Brain pericyte (primary cell): ENCODE measurements at regions not wholly inside any gene's neighbourhood (a gene's known extent, or its start where the extent isn't known, plus 50 kb on each side); places are given as distances from the start of the nearest gene placed in this dataset.

Source experiments
- DNase-seq: peaks from one replicate; pipeline ENCODE4 v3.0.0-alpha.2; 2012; ENCODE audit warnings: low read depth, low spot score

DNA sequence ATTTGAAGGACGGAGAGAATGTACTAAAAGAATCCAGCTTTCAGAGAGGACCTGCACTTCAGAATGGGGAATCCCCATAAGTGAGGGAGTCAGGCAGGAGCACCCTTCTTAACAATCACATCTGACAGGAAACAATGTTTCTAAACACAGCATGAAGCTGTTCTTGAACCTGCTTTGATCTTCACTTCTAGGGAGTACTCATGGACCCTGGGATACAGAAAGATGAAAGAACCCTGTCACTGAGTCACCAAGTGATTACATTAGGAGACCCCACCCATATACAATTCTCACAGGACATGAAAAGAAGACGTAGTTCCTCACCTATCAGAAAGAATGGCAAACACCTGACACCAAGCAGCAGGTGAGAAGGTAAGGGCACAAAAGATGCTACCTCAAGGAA lies 296.9 kb upstream of the ZC3H12C start:
- DNase-seq = no peak

DNA sequence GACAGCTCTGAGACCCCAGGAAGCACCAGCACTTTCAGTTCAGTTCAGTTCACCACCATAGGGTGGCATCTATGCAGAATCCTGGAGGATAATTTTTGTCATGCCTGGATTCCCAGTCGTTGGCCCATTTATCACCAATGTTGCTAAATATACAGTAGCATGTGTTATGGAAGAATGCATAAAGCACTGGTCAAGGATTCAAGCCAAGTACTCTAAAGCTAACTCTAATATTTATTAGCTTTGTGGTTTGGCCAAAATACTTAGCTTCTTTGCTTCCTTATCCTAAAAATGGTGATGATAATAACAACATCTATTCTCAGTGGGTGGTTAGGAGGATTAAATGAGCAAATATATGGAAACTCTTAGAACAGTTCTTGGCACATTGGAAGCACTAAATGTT lies 294.7 kb upstream of the ZC3H12C start:
- no peak for DNase-seq

- no peak for DNase-seq
Measured at GRCh38 chr11:109799604-109800003, 293.6 kb upstream of the ZC3H12C start.

- DNase-seq = no peak
Measured at GRCh38 chr11:109804911-109805310, 288.3 kb upstream of the ZC3H12C start.

DNA sequence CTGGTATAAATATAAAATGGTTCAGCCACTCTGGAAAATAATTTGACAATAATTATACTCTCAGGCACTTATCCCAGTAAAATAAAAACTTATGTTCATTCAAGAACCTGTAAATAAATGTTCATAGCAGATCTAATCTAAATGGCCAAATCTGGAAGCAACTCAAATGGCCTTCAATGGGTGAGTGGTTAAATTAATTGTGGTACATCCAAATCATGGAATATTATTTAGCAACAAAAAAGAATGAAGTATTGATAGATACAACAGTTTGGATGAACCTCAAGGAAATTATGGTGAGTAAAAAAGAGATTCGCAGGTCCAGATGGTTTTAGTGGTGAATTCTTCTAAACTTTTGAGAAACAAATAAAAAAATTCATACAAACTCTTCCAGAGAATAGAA lies 287.0 kb upstream of the ZC3H12C start:
- no peak for DNase-seq

DNA sequence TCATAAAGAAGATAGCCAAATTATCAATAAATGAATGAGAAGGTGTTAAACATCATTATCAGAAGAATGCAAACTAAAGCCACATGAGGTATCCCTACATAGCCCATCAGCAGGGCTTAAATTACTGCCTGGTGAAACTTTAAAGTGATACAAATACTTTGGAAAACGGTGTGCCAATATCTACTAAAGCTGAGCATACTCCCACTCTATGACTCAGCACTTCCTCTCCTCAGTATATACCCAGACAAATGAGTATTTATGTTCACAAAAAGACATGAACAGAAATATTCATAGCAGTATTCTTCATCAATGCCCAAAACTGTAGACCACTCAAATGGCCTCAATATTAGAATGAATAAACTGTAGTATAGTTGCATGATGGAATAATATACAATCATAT lies 284.6 kb upstream of the ZC3H12C start:
- DNase-seq = no peak

DNA sequence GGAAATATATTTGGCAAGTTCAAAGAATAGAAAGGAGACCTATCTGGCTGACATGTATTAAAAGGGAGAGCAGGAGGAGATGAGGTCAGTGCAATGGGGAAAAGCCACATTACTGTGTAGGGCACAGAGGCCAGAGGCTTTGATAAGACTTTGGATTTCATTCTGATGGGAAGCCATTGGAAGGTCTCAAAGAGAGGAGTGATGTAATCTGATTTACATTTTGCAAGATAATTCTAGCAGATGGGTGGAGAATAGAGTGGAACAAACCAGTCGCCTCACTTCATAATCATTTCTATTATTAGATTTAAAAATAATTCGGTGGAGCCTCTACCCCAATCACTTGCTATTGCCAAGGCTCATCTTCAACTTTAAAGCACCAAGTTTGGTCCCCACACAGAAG lies 278.4 kb upstream of the ZC3H12C start:
- DNase-seq = no peak

- no peak for DNase-seq
Measured at GRCh38 chr11:109815500-109816150, 277.6 kb upstream of the ZC3H12C start.

DNA sequence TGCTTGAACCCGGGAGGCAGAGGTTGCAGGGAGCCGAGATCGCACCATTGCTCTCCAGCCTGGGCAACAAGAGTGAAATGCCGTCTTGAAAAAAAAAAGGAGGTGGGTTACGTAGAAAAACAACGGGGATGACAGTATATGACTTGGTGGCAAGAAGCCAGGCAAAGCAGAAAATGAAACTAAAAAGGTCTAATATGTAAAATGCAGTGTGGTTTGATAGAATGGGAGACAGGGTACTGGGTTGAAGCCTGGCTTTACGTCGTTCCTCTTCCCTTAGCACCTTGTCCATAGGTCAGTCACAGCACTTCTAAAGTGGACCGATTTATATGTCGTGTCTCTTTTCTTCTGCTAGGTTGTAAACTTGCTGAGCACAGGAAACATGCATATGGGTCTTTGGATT lies 274.9 kb upstream of the ZC3H12C start:
- no peak for DNase-seq

GRCh38 chr11:109819410-109819809 lies 273.8 kb upstream of the ZC3H12C start:
- no peak for DNase-seq

- DNase-seq = no peak
Measured at GRCh38 chr11:109821511-109821910, 271.7 kb upstream of the ZC3H12C start.

DNA sequence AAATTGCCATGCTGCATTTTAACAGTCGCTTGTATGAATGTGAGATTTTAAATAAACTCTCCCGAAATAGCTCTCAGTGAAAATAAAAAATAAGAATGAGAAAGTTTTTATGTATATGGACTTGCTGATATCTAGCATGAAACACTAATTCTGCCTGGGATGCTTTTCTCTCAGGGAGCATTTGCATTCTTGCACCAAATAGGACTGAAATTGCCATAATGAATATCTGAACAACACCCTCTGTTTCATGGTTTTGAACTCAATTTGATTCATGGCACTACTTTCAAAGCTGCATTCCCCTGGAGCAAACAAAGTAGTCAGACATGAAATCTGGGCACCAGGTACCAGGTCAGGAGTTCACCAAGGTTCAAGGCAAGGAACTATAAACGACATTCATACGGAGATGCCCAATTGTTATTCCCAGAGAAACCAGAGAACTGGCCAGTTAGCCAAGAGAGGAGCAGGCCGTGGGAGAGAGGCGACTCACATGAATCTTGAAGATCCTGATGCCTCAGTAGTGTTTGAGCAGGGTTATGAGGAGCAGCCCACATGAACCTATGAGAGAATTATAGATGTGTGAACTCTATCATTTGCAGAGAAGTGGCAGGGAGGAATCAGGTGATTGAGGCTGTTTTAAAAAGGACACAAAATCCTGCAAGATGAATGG lies 270.6 kb upstream of the ZC3H12C start:
- no peak for DNase-seq

- no peak for DNase-seq
Measured at GRCh38 chr11:109828387-109828786, 264.8 kb upstream of the ZC3H12C start.

DNA sequence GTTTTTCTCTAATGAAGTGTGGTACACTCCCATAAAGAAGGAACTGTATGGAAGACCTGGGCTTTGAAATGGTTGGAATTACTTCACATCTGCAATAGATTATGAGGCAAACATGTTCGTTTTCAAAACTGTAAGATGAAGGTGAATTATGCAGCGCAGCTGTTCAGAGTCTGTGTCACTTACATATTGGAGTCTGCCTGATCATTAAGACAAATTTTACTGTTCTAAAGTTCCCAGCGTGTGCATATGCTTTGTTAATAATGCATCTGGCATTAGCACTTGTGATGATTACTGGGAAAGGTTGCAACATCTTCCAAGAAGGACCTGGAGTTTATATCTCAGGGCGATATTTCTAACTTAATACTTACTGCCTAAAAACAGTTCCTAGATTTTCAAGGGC lies 255.2 kb upstream of the ZC3H12C start:
- DNase-seq = no peak

DNA sequence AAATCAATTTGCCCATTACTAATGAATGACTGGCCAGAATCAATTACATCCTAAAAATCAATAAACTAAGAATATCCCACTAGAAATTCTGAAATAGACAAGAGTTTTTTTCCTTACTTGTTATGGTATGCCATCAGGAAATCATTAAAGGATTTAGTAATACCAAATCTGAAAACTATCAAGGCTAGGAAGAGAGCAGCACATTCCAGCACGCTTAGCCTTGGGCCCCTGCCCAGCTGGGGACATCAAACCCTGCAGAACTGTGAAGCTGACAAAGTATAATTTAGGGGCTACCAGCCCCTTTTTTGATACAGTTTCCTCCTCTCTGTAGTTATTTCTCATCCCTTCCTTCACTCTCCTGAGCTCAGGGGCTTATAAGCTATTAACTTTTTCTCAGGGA lies 247.8 kb upstream of the ZC3H12C start:
- no peak for DNase-seq

- no peak for DNase-seq
Measured at GRCh38 chr11:109847621-109848020, 245.6 kb upstream of the ZC3H12C start.

DNA sequence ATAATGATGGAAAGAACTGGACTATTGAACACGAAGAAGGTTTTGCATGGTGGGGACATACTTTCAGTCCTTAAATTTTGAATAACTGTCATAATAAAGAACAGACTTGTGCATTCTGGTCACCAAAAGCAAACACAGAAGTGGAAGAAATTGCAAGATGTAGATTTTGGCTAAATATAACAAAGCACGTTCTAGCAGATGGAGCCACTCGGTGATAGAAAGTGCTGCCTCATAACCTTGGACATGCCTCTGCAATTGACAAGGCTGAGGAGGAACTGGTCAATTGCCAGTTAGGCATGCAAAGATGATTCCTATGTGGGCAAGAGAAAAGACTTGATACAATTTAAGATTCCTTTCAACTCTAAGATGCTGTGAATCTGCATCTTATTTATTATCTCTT lies 244.1 kb upstream of the ZC3H12C start:
- no peak for DNase-seq

DNA sequence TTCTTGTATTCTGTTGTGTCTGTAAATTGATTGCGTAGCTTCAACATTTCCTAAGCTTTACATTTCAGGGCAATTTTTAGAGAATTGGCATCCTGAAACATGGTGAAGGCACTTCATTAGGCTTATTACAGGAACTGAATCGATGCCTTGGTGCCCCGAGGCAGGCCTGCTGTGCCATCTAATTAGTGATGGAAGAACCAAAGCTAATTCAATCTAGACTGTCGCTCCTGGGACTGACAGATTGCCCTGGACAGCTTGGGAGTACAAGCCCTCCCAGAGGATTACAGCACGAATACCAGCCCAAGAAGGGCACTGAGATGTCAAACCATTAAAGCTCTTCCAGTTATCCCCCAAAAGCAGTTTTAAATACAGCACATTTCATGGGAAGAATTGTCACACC lies 243.2 kb upstream of the ZC3H12C start:
- no peak for DNase-seq

DNA sequence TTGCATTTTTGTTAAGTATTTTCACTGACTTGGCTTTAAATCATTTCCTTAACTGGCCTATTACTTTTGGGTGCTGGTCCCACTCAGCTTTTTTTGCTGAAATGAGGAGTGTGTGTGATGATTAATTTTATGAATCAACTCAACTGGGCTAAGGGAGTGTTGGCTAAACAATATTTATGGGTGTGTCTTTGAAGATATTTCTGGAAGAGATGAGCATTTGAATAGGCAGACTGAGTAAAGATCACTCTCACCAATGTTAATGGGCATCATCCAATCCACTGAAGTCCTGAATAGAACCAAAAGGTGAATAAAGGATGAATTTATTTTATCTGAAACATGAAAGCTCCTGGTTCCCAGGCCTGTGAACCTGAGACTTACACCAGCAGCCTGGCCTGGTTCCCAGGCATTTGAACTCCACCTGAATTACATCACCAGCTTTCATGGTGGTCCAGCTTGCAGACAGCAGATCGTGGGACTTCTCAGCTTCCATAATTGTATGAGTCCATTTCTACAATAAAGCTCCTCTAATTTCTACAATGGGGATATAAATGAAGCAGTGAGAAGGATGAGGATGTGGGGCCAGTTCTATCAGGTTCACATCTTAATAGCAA lies 241.3 kb upstream of the ZC3H12C start:
- no peak for DNase-seq

- DNase-seq = peak; percentile 10
Measured at GRCh38 chr11:109853156-109853776, 239.9 kb upstream of the ZC3H12C start.

GRCh38 chr11:109854731-109855130 lies 238.5 kb upstream of the ZC3H12C start:
- no peak for DNase-seq

DNA sequence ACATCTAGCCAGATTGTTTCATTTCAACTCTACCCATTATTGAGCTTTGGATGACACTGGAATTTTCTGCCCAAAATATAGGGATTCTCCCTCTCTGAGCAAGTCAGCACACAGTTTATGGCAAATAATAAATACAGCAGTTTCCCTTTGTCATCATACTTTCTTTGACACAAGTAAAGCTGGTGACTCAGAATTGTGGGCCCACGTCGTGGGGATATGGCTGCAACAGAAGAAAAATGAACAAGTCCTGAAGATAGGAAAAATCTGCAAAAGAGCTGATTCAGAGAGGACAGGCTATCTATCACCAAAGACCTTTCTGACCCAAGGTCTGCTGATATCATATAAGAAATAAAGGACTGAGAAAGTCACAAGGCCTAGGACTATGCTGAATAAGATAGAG lies 236.3 kb upstream of the ZC3H12C start:
- DNase-seq = no peak

GRCh38 chr11:109857637-109858036 lies 235.6 kb upstream of the ZC3H12C start:
- no peak for DNase-seq
